NCI-H82 treated with DMSO at 0.1 percent for 48 hours (cell line): ENCODE measurements at regions not wholly inside any gene's neighbourhood (a gene's known extent, or its start where the extent isn't known, plus 50 kb on each side); places are given as distances from the start of the nearest gene placed in this dataset.
"Not testable (repeated sequence)": the region's sequence is repeated elsewhere in the genome, so short reads cannot be mapped to it uniquely, and the experiment has no call there.

ENCODE experiments used
- DNase-seq: peaks from one replicate; lab custom pipeline; 2025; ENCODE audit not compliant: unreplicated experiment; lab: John Stamatoyannopoulos, UW

GRCh38 chr2:35821675-35822074 is 533.9 kb upstream of the CRIM1 start:
- no peak for DNase-seq

- DNase-seq = no peak
Measured at GRCh38 chr2:35820391-35820790, 535.2 kb upstream of the CRIM1 start.

GRCh38 chr2:35819033-35819432 is 536.5 kb upstream of the CRIM1 start:
- DNase-seq = no peak

GRCh38 chr2:35818359-35818758 is 537.2 kb upstream of the CRIM1 start:
- not testable (repeated sequence) for DNase-seq

- not testable (repeated sequence) for DNase-seq
Measured at GRCh38 chr2:35814597-35814996, 541.0 kb upstream of the CRIM1 start.

GRCh38 chr2:35803126-35803525 is 552.5 kb upstream of the CRIM1 start:
- peak; percentile 53 for DNase-seq

- no peak for DNase-seq
Measured at GRCh38 chr2:35794796-35795450, 560.7 kb upstream of the CRIM1 start.

GRCh38 chr2:35790292-35790691 is 565.3 kb upstream of the CRIM1 start:
- no peak for DNase-seq

GRCh38 chr2:35788543-35788942 is 567.0 kb upstream of the CRIM1 start:
- no peak for DNase-seq

GRCh38 chr2:35787302-35788031 is 568.1 kb upstream of the CRIM1 start:
- DNase-seq = no peak

- DNase-seq = no peak
Measured at GRCh38 chr2:35785564-35785963, 570.0 kb upstream of the CRIM1 start.

- no peak for DNase-seq
Measured at GRCh38 chr2:35784777-35785176, 570.8 kb upstream of the CRIM1 start.

GRCh38 chr2:35783723-35784122 is 571.9 kb upstream of the CRIM1 start:
- no peak for DNase-seq

GRCh38 chr2:35741556-35741955 is 614.0 kb upstream of the CRIM1 start:
- no peak for DNase-seq

- DNase-seq = no peak
Measured at GRCh38 chr2:35731674-35732073, 623.9 kb upstream of the CRIM1 start.

GRCh38 chr2:35714883-35715282 is 640.7 kb upstream of the CRIM1 start:
- DNase-seq = no peak

GRCh38 chr2:35708411-35708923 is 647.1 kb upstream of the CRIM1 start:
- no peak for DNase-seq

- no peak for DNase-seq
Measured at GRCh38 chr2:35688309-35688708, 667.3 kb upstream of the CRIM1 start.

GRCh38 chr2:35651688-35652323 is 703.8 kb upstream of the CRIM1 start:
- no peak for DNase-seq

- DNase-seq = no peak
Measured at GRCh38 chr2:35614640-35615039, 740.9 kb upstream of the CRIM1 start.

- no peak for DNase-seq
Measured at GRCh38 chr2:35606394-35606793, 749.2 kb upstream of the CRIM1 start.

- DNase-seq = no peak
Measured at GRCh38 chr2:35598310-35598709, 757.3 kb upstream of the CRIM1 start.
